Glutamatergic neuron (in vitro differentiated cells): ENCODE measurements at regions not wholly inside any gene's neighbourhood (a gene's known extent, or its start where the extent isn't known, plus 50 kb on each side); places are given as distances from the start of the nearest gene placed in this dataset.

Experiments
- DNase-seq: peaks from one replicate; pipeline ENCODE4 v3.0.0; 2022
- H3K27ac Mint-ChIP-seq: one replicate; pipeline ENCODE4 v1.8.0; 2020; ENCODE audit warnings: mild to moderate bottlenecking, mixed read lengths, inconsistent platforms; ENCODE audit not compliant: unreplicated experiment
- H3K27me3 Mint-ChIP-seq: one replicate; pipeline ENCODE4 v1.8.0; 2020; ENCODE audit warnings: mild to moderate bottlenecking, moderate library complexity, mixed read lengths, inconsistent platforms; ENCODE audit not compliant: unreplicated experiment
- H3K36me3 Mint-ChIP-seq: one replicate; pipeline ENCODE4 v1.8.0; 2020; ENCODE audit warnings: mild to moderate bottlenecking, mixed read lengths, inconsistent platforms; ENCODE audit not compliant: unreplicated experiment
- H3K4me1 Mint-ChIP-seq: one replicate; pipeline ENCODE4 v1.8.0; 2020; ENCODE audit warnings: mild to moderate bottlenecking, low read depth, mixed read lengths, inconsistent platforms; ENCODE audit not compliant: unreplicated experiment
- H3K4me3 Mint-ChIP-seq: one replicate; pipeline ENCODE4 v1.8.0; 2020; ENCODE audit warnings: mild to moderate bottlenecking, mixed read lengths, inconsistent platforms; ENCODE audit not compliant: unreplicated experiment
- H3K9me3 Mint-ChIP-seq: one replicate; pipeline ENCODE4 v1.8.0; 2020; ENCODE audit warnings: mild to moderate bottlenecking, moderate library complexity, mixed read lengths, inconsistent platforms; ENCODE audit not compliant: unreplicated experiment
- CTCF ChIP-seq: fragments of 200-600 bp; sonication (generic); IDR thresholded peaks from one replicate; pipeline ENCODE4 v1.5.0; 2021; ENCODE audit not compliant: partially characterized antibody, unreplicated experiment

- Mint-ChIP-seq H3K4me3 (no peak overlapping the region), H3K27me3 (no peaks in the 10 kb centered on the region), H3K4me1 (no peaks in the 10 kb centered on the region), H3K9me3 (peaks cover 1% of the 10 kb centered on the region), H3K36me3 (no peaks in the 10 kb centered on the region), H3K27ac (no peak overlapping the region)
- no peak for TF ChIP-seq CTCF
- DNase-seq = no peak
Measured at GRCh38 chr3:18870074-18870640, 278.2 kb upstream of the KCNH8 start.

DNA sequence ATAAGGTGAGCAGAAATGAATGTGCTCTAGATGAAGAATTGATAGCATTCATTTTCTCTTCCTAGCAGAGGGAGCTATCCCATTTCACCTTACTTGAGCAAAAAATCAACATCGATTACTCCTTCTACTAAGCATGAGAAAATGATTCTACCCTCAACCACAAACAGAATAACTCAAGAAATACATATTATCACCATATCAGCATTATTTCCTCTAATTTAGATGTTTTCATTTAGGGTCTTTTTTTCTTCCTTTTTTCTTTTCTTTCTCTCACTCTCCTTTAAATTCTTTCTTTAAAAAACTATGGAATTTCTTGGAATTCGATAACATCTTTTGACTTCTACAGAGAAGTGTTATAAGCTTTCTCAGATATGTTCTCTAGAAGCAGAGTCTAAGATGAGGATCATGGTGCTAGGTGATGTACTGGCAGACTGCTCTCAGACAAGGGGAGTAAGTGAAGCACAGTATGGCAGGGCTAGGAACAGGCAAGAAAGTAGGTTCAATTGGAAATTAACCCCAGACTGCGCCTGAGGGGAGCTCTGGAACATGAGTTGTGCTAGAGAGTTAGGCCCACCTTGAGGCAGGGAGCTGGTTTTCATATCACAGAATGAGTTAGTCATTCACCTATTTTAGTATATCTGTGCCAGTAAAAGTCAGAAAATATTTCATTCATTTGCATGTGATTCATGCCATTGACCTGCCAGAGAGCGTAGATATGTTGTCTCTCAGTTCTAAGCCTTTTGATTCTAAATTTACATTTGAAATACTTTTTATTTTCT lies 279.2 kb upstream of the KCNH8 start:
- no peaks in the 10 kb centered on the region for H3K4me1 Mint-ChIP-seq
- no peak overlapping the region for H3K4me3 Mint-ChIP-seq
- H3K9me3 Mint-ChIP-seq = peaks cover 1% of the 10 kb centered on the region
- no peaks in the 10 kb centered on the region for H3K36me3 Mint-ChIP-seq
- no peak overlapping the region for H3K27ac Mint-ChIP-seq
- DNase-seq = no peak
- H3K27me3 Mint-ChIP-seq = no peaks in the 10 kb centered on the region
- no peak for TF ChIP-seq CTCF

- no peak overlapping the region for H3K4me3 Mint-ChIP-seq
- no peak for DNase-seq
- no peaks in the 10 kb centered on the region for H3K27me3 Mint-ChIP-seq
- no peaks in the 10 kb centered on the region for H3K36me3 Mint-ChIP-seq
- H3K4me1 Mint-ChIP-seq = no peaks in the 10 kb centered on the region
- TF ChIP-seq CTCF = no peak
- no peak overlapping the region for H3K27ac Mint-ChIP-seq
- no peaks in the 10 kb centered on the region for H3K9me3 Mint-ChIP-seq
Measured at GRCh38 chr3:18866899-18867298, 281.4 kb upstream of the KCNH8 start.

GRCh38 chr3:18864933-18865731 lies 283.2 kb upstream of the KCNH8 start:
- Mint-ChIP-seq H3K27ac (no peak overlapping the region), H3K27me3 (no peaks in the 10 kb centered on the region), H3K9me3 (no peaks in the 10 kb centered on the region), H3K4me3 (no peak overlapping the region), H3K36me3 (no peaks in the 10 kb centered on the region), H3K4me1 (no peaks in the 10 kb centered on the region)
- no peak for TF ChIP-seq CTCF
- no peak for DNase-seq

- no peak for TF ChIP-seq CTCF
- H3K4me3 Mint-ChIP-seq = no peak overlapping the region
- no peaks in the 10 kb centered on the region for H3K36me3 Mint-ChIP-seq
- H3K9me3 Mint-ChIP-seq = no peaks in the 10 kb centered on the region
- H3K27me3 Mint-ChIP-seq = no peaks in the 10 kb centered on the region
- no peak overlapping the region for H3K27ac Mint-ChIP-seq
- DNase-seq = no peak
- H3K4me1 Mint-ChIP-seq = no peaks in the 10 kb centered on the region
Measured at GRCh38 chr3:18862077-18862476, 286.2 kb upstream of the KCNH8 start.
